ENCODE measurements at regions not wholly inside any gene's neighbourhood (a gene's known extent, or its start where the extent isn't known, plus 50 kb on each side); places are given as distances from the start of the nearest gene placed in this dataset.

GRCh38 chr20:59382157-59382725 lies 81.8 kb downstream of the EDN3 start:
- H3K27ac ChIP-seq (ENCODE audit: low read depth, low read length): no peak overlapping the region
- no peak overlapping the region for H2AK5ac ChIP-seq (ENCODE audit: low read length)
- no peak overlapping the region for H3K4me2 ChIP-seq (ENCODE audit: low read length)
- no peak overlapping the region for H3K56ac ChIP-seq (ENCODE audit: low read length)
- H3K36me3 ChIP-seq (ENCODE audit: control insufficient read depth, insufficient read depth, low read length): no peaks in the 10 kb centered on the region
- no peak overlapping the region for H3K4ac ChIP-seq (ENCODE audit: low read depth, low read length)
- H2BK120ac ChIP-seq (ENCODE audit: low read depth, low read length): no peak overlapping the region
- H4K5ac ChIP-seq (ENCODE audit: low read length): no peak overlapping the region
- H3K27me3 ChIP-seq (ENCODE audit: insufficient read depth, low read length, poor library complexity): no peaks in the 10 kb centered on the region
- no peaks in the 10 kb centered on the region for H3K4me1 ChIP-seq (ENCODE audit: control insufficient read depth, low read depth, low read length)
- no peak overlapping the region for H3K4me3 ChIP-seq (ENCODE audit: low read length)
- WGBS (ENCODE audit: extremely low coverage, insufficient coverage, low lambda C conversion rate): no CpG with 5 or more reads among the region's 19 CpGs
- no peaks in the 10 kb centered on the region for H3K79me2 ChIP-seq (ENCODE audit: control insufficient read depth, insufficient read depth, low read length)
- H3K23ac ChIP-seq (ENCODE audit: low read length): no peak overlapping the region
- no peak overlapping the region for H3K18ac ChIP-seq (ENCODE audit: low read length)
- no peak overlapping the region for H4K8ac ChIP-seq (ENCODE audit: low read depth, low read length)
- no peak for DNase-seq
- no peak overlapping the region for H2BK5ac ChIP-seq (ENCODE audit: low read length)
- H2BK15ac ChIP-seq (replicated peaks; ENCODE audit: low read depth): no peak overlapping the region
- H3K79me1 ChIP-seq (ENCODE audit: low read length): no peaks in the 10 kb centered on the region
- H3K9ac ChIP-seq (ENCODE audit: low read length): no peak overlapping the region

GRCh38 chr20:59382907-59383306 lies 82.5 kb downstream of the EDN3 start:
- H2BK5ac ChIP-seq (ENCODE audit: low read length): no peak overlapping the region
- no peak overlapping the region for H4K8ac ChIP-seq (ENCODE audit: low read depth, low read length)
- H3K79me1 ChIP-seq (ENCODE audit: low read length): no peaks in the 10 kb centered on the region
- H3K27me3 ChIP-seq (ENCODE audit: insufficient read depth, low read length, poor library complexity): no peaks in the 10 kb centered on the region
- H3K36me3 ChIP-seq (ENCODE audit: control insufficient read depth, insufficient read depth, low read length): no peaks in the 10 kb centered on the region
- H3K9ac ChIP-seq (ENCODE audit: low read length): no peak overlapping the region
- DNase-seq: no peak
- H2BK15ac ChIP-seq (replicated peaks; ENCODE audit: low read depth): no peak overlapping the region
- no peak overlapping the region for H3K4me3 ChIP-seq (ENCODE audit: low read length)
- H3K4me1 ChIP-seq (ENCODE audit: control insufficient read depth, low read depth, low read length): no peaks in the 10 kb centered on the region
- no peak overlapping the region for H3K4ac ChIP-seq (ENCODE audit: low read depth, low read length)
- H2AK5ac ChIP-seq (ENCODE audit: low read length): no peak overlapping the region
- no peaks in the 10 kb centered on the region for H3K79me2 ChIP-seq (ENCODE audit: control insufficient read depth, insufficient read depth, low read length)
- no peak overlapping the region for H2BK120ac ChIP-seq (ENCODE audit: low read depth, low read length)
- WGBS (ENCODE audit: extremely low coverage, insufficient coverage, low lambda C conversion rate): no CpG with 5 or more reads among the region's 10 CpGs
- no peak overlapping the region for H3K18ac ChIP-seq (ENCODE audit: low read length)
- no peak overlapping the region for H3K27ac ChIP-seq (ENCODE audit: low read depth, low read length)
- H3K56ac ChIP-seq (ENCODE audit: low read length): no peak overlapping the region
- H3K4me2 ChIP-seq (ENCODE audit: low read length): no peak overlapping the region
- H4K5ac ChIP-seq (ENCODE audit: low read length): no peak overlapping the region
- H3K23ac ChIP-seq (ENCODE audit: low read length): no peak overlapping the region

GRCh38 chr20:59385038-59385437 lies 84.6 kb downstream of the EDN3 start:
- no peak overlapping the region for H3K4ac ChIP-seq (ENCODE audit: low read depth, low read length)
- H3K79me2 ChIP-seq (ENCODE audit: control insufficient read depth, insufficient read depth, low read length): no peaks in the 10 kb centered on the region
- no peak overlapping the region for H3K18ac ChIP-seq (ENCODE audit: low read length)
- no peak overlapping the region for H2BK120ac ChIP-seq (ENCODE audit: low read depth, low read length)
- no peak overlapping the region for H4K5ac ChIP-seq (ENCODE audit: low read length)
- no peaks in the 10 kb centered on the region for H3K79me1 ChIP-seq (ENCODE audit: low read length)
- no peak overlapping the region for H2BK15ac ChIP-seq (replicated peaks; ENCODE audit: low read depth)
- H2BK5ac ChIP-seq (ENCODE audit: low read length): no peak overlapping the region
- no peak overlapping the region for H2AK5ac ChIP-seq (ENCODE audit: low read length)
- H3K9ac ChIP-seq (ENCODE audit: low read length): no peak overlapping the region
- WGBS (ENCODE audit: extremely low coverage, insufficient coverage, low lambda C conversion rate): no CpG with 5 or more reads among the region's 3 CpGs
- no peak overlapping the region for H3K56ac ChIP-seq (ENCODE audit: low read length)
- H3K4me1 ChIP-seq (ENCODE audit: control insufficient read depth, low read depth, low read length): no peaks in the 10 kb centered on the region
- H3K23ac ChIP-seq (ENCODE audit: low read length): no peak overlapping the region
- no peaks in the 10 kb centered on the region for H3K36me3 ChIP-seq (ENCODE audit: control insufficient read depth, insufficient read depth, low read length)
- no peak overlapping the region for H4K8ac ChIP-seq (ENCODE audit: low read depth, low read length)
- no peak overlapping the region for H3K27ac ChIP-seq (ENCODE audit: low read depth, low read length)
- no peak for DNase-seq
- no peak overlapping the region for H3K4me3 ChIP-seq (ENCODE audit: low read length)
- H3K4me2 ChIP-seq (ENCODE audit: low read length): no peak overlapping the region
- no peaks in the 10 kb centered on the region for H3K27me3 ChIP-seq (ENCODE audit: insufficient read depth, low read length, poor library complexity)

GRCh38 chr20:59385480-59385879 lies 85.1 kb downstream of the EDN3 start:
- no peaks in the 10 kb centered on the region for H3K27me3 ChIP-seq (ENCODE audit: insufficient read depth, low read length, poor library complexity)
- H2BK120ac ChIP-seq (ENCODE audit: low read depth, low read length): no peak overlapping the region
- no peak overlapping the region for H3K56ac ChIP-seq (ENCODE audit: low read length)
- H2AK5ac ChIP-seq (ENCODE audit: low read length): no peak overlapping the region
- H3K4me3 ChIP-seq (ENCODE audit: low read length): no peak overlapping the region
- H3K4me1 ChIP-seq (ENCODE audit: control insufficient read depth, low read depth, low read length): no peaks in the 10 kb centered on the region
- no peak overlapping the region for H4K8ac ChIP-seq (ENCODE audit: low read depth, low read length)
- H3K79me2 ChIP-seq (ENCODE audit: control insufficient read depth, insufficient read depth, low read length): no peaks in the 10 kb centered on the region
- no peaks in the 10 kb centered on the region for H3K79me1 ChIP-seq (ENCODE audit: low read length)
- H3K23ac ChIP-seq (ENCODE audit: low read length): no peak overlapping the region
- H3K4me2 ChIP-seq (ENCODE audit: low read length): no peak overlapping the region
- H3K27ac ChIP-seq (ENCODE audit: low read depth, low read length): no peak overlapping the region
- no peak overlapping the region for H2BK15ac ChIP-seq (replicated peaks; ENCODE audit: low read depth)
- no peak overlapping the region for H3K9ac ChIP-seq (ENCODE audit: low read length)
- H3K36me3 ChIP-seq (ENCODE audit: control insufficient read depth, insufficient read depth, low read length): no peaks in the 10 kb centered on the region
- no peak overlapping the region for H4K5ac ChIP-seq (ENCODE audit: low read length)
- no peak overlapping the region for H3K4ac ChIP-seq (ENCODE audit: low read depth, low read length)
- DNase-seq: peak; percentile 77
- H2BK5ac ChIP-seq (ENCODE audit: low read length): no peak overlapping the region
- H3K18ac ChIP-seq (ENCODE audit: low read length): no peak overlapping the region
- no CpG with 5 or more reads among the region's 5 CpGs for WGBS (ENCODE audit: extremely low coverage, insufficient coverage, low lambda C conversion rate)

- no peak overlapping the region for H4K5ac ChIP-seq (ENCODE audit: low read length)
- H3K4ac ChIP-seq (ENCODE audit: low read depth, low read length): no peak overlapping the region
- no peak overlapping the region for H3K23ac ChIP-seq (ENCODE audit: low read length)
- no peak overlapping the region for H3K56ac ChIP-seq (ENCODE audit: low read length)
- no peak overlapping the region for H4K8ac ChIP-seq (ENCODE audit: low read depth, low read length)
- no CpG with 5 or more reads among the region's 3 CpGs for WGBS (ENCODE audit: extremely low coverage, insufficient coverage, low lambda C conversion rate)
- H3K4me3 ChIP-seq (ENCODE audit: low read length): no peak overlapping the region
- peak; percentile 33 for DNase-seq
- no peak overlapping the region for H3K18ac ChIP-seq (ENCODE audit: low read length)
- no peak overlapping the region for H3K27ac ChIP-seq (ENCODE audit: low read depth, low read length)
- H2BK15ac ChIP-seq (replicated peaks; ENCODE audit: low read depth): no peak overlapping the region
- H2BK5ac ChIP-seq (ENCODE audit: low read length): no peak overlapping the region
- H2AK5ac ChIP-seq (ENCODE audit: low read length): no peak overlapping the region
- no peaks in the 10 kb centered on the region for H3K79me2 ChIP-seq (ENCODE audit: control insufficient read depth, insufficient read depth, low read length)
- no peaks in the 10 kb centered on the region for H3K27me3 ChIP-seq (ENCODE audit: insufficient read depth, low read length, poor library complexity)
- H3K4me1 ChIP-seq (ENCODE audit: control insufficient read depth, low read depth, low read length): no peaks in the 10 kb centered on the region
- no peak overlapping the region for H3K4me2 ChIP-seq (ENCODE audit: low read length)
- no peak overlapping the region for H2BK120ac ChIP-seq (ENCODE audit: low read depth, low read length)
- H3K9ac ChIP-seq (ENCODE audit: low read length): no peak overlapping the region
- no peaks in the 10 kb centered on the region for H3K79me1 ChIP-seq (ENCODE audit: low read length)
- H3K36me3 ChIP-seq (ENCODE audit: control insufficient read depth, insufficient read depth, low read length): no peaks in the 10 kb centered on the region
These were observed 86.4 kb downstream of the EDN3 start for GRCh38 chr20:59386809-59387208.

GRCh38 chr20:59387891-59388290 lies 87.5 kb downstream of the EDN3 start:
- DNase-seq: no peak
- H3K4me1 ChIP-seq (ENCODE audit: control insufficient read depth, low read depth, low read length): no peaks in the 10 kb centered on the region
- no peak overlapping the region for H3K4me3 ChIP-seq (ENCODE audit: low read length)
- H3K4me2 ChIP-seq (ENCODE audit: low read length): no peak overlapping the region
- H3K27me3 ChIP-seq (ENCODE audit: insufficient read depth, low read length, poor library complexity): no peaks in the 10 kb centered on the region
- no peaks in the 10 kb centered on the region for H3K79me2 ChIP-seq (ENCODE audit: control insufficient read depth, insufficient read depth, low read length)
- no peak overlapping the region for H2BK15ac ChIP-seq (replicated peaks; ENCODE audit: low read depth)
- no peak overlapping the region for H3K4ac ChIP-seq (ENCODE audit: low read depth, low read length)
- H3K23ac ChIP-seq (ENCODE audit: low read length): no peak overlapping the region
- no peak overlapping the region for H4K5ac ChIP-seq (ENCODE audit: low read length)
- H2AK5ac ChIP-seq (ENCODE audit: low read length): no peak overlapping the region
- H3K36me3 ChIP-seq (ENCODE audit: control insufficient read depth, insufficient read depth, low read length): no peaks in the 10 kb centered on the region
- no CpG with 5 or more reads among the region's 3 CpGs for WGBS (ENCODE audit: extremely low coverage, insufficient coverage, low lambda C conversion rate)
- no peaks in the 10 kb centered on the region for H3K79me1 ChIP-seq (ENCODE audit: low read length)
- no peak overlapping the region for H2BK5ac ChIP-seq (ENCODE audit: low read length)
- no peak overlapping the region for H3K9ac ChIP-seq (ENCODE audit: low read length)
- H3K56ac ChIP-seq (ENCODE audit: low read length): no peak overlapping the region
- H3K27ac ChIP-seq (ENCODE audit: low read depth, low read length): no peak overlapping the region
- no peak overlapping the region for H2BK120ac ChIP-seq (ENCODE audit: low read depth, low read length)
- no peak overlapping the region for H4K8ac ChIP-seq (ENCODE audit: low read depth, low read length)
- H3K18ac ChIP-seq (ENCODE audit: low read length): no peak overlapping the region

Measured in mesendoderm (in vitro differentiated cells).